MCF 10A (cell line): ENCODE measurements at regions not wholly inside any gene's neighbourhood (a gene's known extent, or its start where the extent isn't known, plus 50 kb on each side); places are given as distances from the start of the nearest gene placed in this dataset.

Source experiments
- BruUV-seq: library from RNA; stranded (reverse); fragments of 400-500 nt; replicated peaks from 2 replicates; lab custom pipeline; 2021; lab: Mats Ljungman, UMichigan
- CTCF ChIA-PET: fragments of 300-600 bp; sonication (Branson Sonifier 250); formaldehyde crosslinking; extraction: SDS; loops from one replicate; lab custom pipeline; 2021; ENCODE audit warnings: antibody characterized with exemption, inconsistent platforms; lab: Yijun Ruan, JAX
- POLR2A ChIA-PET: fragments of 300-600, 350-650 bp; sonication (Branson Sonifier 250); formaldehyde crosslinking; extraction: SDS; loops from one replicate; lab custom pipeline; 2020; ENCODE audit warnings: antibody characterized with exemption, inconsistent platforms; lab: Yijun Ruan, JAX
- DNase-seq: peaks from one replicate; pipeline ENCODE4 v3.0.0-alpha.2; 2018; ENCODE audit not compliant: unreplicated experiment
- H3K27ac Mint-ChIP-seq: one replicate; pipeline ENCODE4 v1.8.0; 2022; ENCODE audit warnings: mild to moderate bottlenecking, low read depth, mixed read lengths; ENCODE audit not compliant: unreplicated experiment
- H3K27me3 Mint-ChIP-seq: one replicate; pipeline ENCODE4 v1.8.0; 2022; ENCODE audit warnings: mixed read lengths; ENCODE audit not compliant: insufficient read depth, unreplicated experiment
- H3K36me3 Mint-ChIP-seq: one replicate; pipeline ENCODE4 v1.8.0; 2022; ENCODE audit warnings: mild to moderate bottlenecking, moderate library complexity, mixed read lengths; ENCODE audit not compliant: insufficient read depth, unreplicated experiment
- H3K4me1 Mint-ChIP-seq: one replicate; pipeline ENCODE4 v1.8.0; 2022; ENCODE audit warnings: mixed read lengths; ENCODE audit not compliant: insufficient read depth, unreplicated experiment
- H3K4me3 Mint-ChIP-seq: one replicate; pipeline ENCODE4 v1.8.0; 2022; ENCODE audit warnings: mild to moderate bottlenecking, moderate library complexity, mixed read lengths; ENCODE audit not compliant: unreplicated experiment
- H3K9me3 Mint-ChIP-seq: one replicate; pipeline ENCODE4 v1.8.0; 2022; ENCODE audit warnings: mixed read lengths; ENCODE audit not compliant: unreplicated experiment
- CTCF ChIP-seq: fragments of 200-600 bp; IDR thresholded peaks from one replicate; pipeline ENCODE4 v1.8.0; 2022; ENCODE audit warnings: antibody characterized with exemption, mild to moderate bottlenecking; ENCODE audit not compliant: unreplicated experiment
- intact Hi-C: fragments of 100-400 bp; cut with micrococcal nuclease; formaldehyde crosslinking; loops from 2 replicates; pipeline ENCODE4 v1.14.1; 2022

DNA sequence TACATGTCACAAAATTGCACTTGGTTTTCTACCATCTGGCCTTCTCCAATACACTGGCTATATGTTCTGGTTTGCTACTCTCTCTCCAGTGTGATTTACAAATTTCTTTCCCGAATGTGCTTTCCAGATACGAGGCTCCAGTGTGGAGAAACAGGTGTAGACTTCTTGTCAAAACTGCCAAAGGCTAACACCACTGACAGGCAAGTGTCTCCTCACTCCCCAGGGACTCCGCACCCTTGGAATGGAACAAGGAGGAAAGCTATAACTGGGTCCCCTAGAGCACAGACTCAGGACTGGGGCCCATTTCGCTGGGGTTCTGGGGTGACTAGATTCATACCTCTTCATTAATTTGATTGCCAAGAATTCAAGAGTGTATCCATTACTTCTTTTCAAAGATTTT lies 161.8 kb downstream of the FOXO1 start:
- no peaks in the 10 kb centered on the region for H3K9me3 Mint-ChIP-seq
- H3K27ac Mint-ChIP-seq: peak overlapping the region; percentile 18
- intact Hi-C loops: no loop called here

DNA sequence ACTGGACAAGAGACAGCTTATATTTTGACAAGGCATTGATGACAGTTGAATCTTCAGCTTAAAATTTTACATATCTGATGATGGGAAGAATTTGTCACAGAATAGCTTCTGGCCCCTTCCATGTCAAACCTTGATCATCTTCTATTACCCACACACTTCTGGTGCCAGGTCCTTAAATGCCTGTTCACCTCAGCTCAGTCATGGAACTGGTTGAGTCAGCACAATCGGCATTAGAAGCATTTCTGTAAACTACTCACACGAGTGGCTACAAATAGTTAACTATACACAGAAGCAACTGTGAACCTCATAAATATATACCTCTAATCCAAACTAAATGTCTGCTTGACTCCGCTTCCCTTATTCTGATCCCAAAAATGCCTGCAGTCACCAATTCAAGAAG lies 161.2 kb downstream of the FOXO1 start:
- Mint-ChIP-seq H3K9me3 (no peaks in the 10 kb centered on the region), H3K4me1 (peaks cover 6% of the 10 kb centered on the region), H3K4me3 (no peak overlapping the region), H3K36me3 (no peaks in the 10 kb centered on the region), H3K27me3 (no peaks in the 10 kb centered on the region), H3K27ac (no peak overlapping the region)
- BruUV-seq: no TSS peak
- intact Hi-C loops: no loop called here
- TF ChIP-seq CTCF: no peak
- no peak for DNase-seq
- ChIA-PET CTCF (no interaction called here), POLR2A (interaction anchor here (0.6 kb wide), 1 partner anchor 106 kb away, joined by 3 read pairs; no protein-coding TSS in a partner anchor)

More for the DNA sequence above, 161.8 kb downstream of the FOXO1 start:
- H3K36me3 Mint-ChIP-seq: no peaks in the 10 kb centered on the region
- H3K4me1 Mint-ChIP-seq: peaks cover 6% of the 10 kb centered on the region
- no peak overlapping the region for H3K4me3 Mint-ChIP-seq
- POLR2A ChIA-PET: no interaction called here
- CTCF ChIA-PET: interaction anchor here (0.7 kb wide), 1 partner anchor 10 kb away, joined by 3 read pairs; no protein-coding TSS in a partner anchor
- no peaks in the 10 kb centered on the region for H3K27me3 Mint-ChIP-seq
- BruUV-seq: no TSS peak
- TF ChIP-seq CTCF: no peak
- no peak for DNase-seq
